KOPT-K1 (cell line): ENCODE measurements at regions not wholly inside any gene's neighbourhood (a gene's known extent, or its start where the extent isn't known, plus 50 kb on each side); places are given as distances from the start of the nearest gene placed in this dataset.
"Not testable (repeated sequence)": the region's sequence is repeated elsewhere in the genome, so short reads cannot be mapped to it uniquely, and the experiment has no call there.

Experiments used
- H3K27ac ChIP-seq: fragments of 200-600 bp; sonication (generic); 2 replicates; pipeline ENCODE4 v1.5.1; 2016; ENCODE audit warnings: antibody characterized with exemption, mild to moderate bottlenecking, low read depth, low read length; ENCODE audit not compliant: poor library complexity, severe bottlenecking
- H3K36me3 ChIP-seq: fragments of 200-600 bp; sonication (generic); 2 replicates; pipeline ENCODE4 v1.5.1; 2017; ENCODE audit warnings: antibody characterized with exemption, mild to moderate bottlenecking, low read length, moderate library complexity; ENCODE audit not compliant: insufficient read depth
- H3K9me3 ChIP-seq: fragments of 200-600 bp; sonication (generic); 2 replicates; pipeline ENCODE4 v1.5.1; 2017; ENCODE audit warnings: antibody characterized with exemption, low read length, mild to moderate bottlenecking; ENCODE audit not compliant: insufficient read depth, poor library complexity, severe bottlenecking

GRCh38 chr1:191405417-191405816 is 752.8 kb upstream of the RGS18 start:
- H3K27ac ChIP-seq = no peak overlapping the region
- H3K36me3 ChIP-seq = no peaks in the 10 kb centered on the region

GRCh38 chr1:191414981-191415640 is 743.2 kb upstream of the RGS18 start:
- Histone ChIP-seq H3K27ac (no peak overlapping the region), H3K9me3 (no peaks in the 10 kb centered on the region), H3K36me3 (no peaks in the 10 kb centered on the region)

More at GRCh38 chr1:191405417-191405816, 752.8 kb upstream of the RGS18 start:
- no peaks in the 10 kb centered on the region for H3K9me3 ChIP-seq

- Histone ChIP-seq H3K36me3 (no peaks in the 10 kb centered on the region), H3K9me3 (no peaks in the 10 kb centered on the region), H3K27ac (no peak overlapping the region)
These were observed 738.4 kb upstream of the RGS18 start for GRCh38 chr1:191419842-191420241.

- H3K9me3 ChIP-seq = no peaks in the 10 kb centered on the region
- H3K27ac ChIP-seq = no peak overlapping the region
- no peaks in the 10 kb centered on the region for H3K36me3 ChIP-seq
These were observed 730.7 kb upstream of the RGS18 start for GRCh38 chr1:191427593-191427992.

DNA sequence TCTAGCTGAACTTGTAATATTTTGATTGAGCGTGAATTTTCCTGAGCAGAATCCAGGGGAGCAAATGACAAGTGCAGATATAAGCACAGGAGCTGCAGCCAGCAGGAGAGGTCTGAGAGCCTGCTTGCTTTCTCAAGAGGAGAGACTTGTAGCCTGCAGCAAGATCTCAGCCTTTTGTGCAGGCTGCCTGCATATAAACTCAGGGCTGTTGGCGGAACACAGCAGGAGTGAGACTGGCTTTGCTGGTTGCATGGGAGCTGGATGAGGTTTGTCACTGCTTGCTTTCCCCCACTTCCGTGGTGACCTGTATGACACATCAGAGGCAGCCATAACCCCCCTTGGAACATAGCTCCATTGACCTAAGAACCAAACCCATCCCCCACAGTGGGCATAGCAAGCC is 725.4 kb upstream of the RGS18 start:
- Histone ChIP-seq H3K9me3 (no peaks in the 10 kb centered on the region), H3K27ac (no peak overlapping the region), H3K36me3 (no peaks in the 10 kb centered on the region)

GRCh38 chr1:191438979-191439378 is 719.3 kb upstream of the RGS18 start:
- H3K9me3 ChIP-seq = no peaks in the 10 kb centered on the region
- no peaks in the 10 kb centered on the region for H3K36me3 ChIP-seq
- no peak overlapping the region for H3K27ac ChIP-seq

- not testable (repeated sequence) for H3K36me3 ChIP-seq, H3K27ac ChIP-seq, H3K9me3 ChIP-seq
These were observed 710.0 kb upstream of the RGS18 start for GRCh38 chr1:191448279-191448678.

- no peaks in the 10 kb centered on the region for H3K9me3 ChIP-seq
- no peak overlapping the region for H3K27ac ChIP-seq
- no peaks in the 10 kb centered on the region for H3K36me3 ChIP-seq
These were observed 705.7 kb upstream of the RGS18 start for GRCh38 chr1:191452586-191452985.

- no peaks in the 10 kb centered on the region for H3K36me3 ChIP-seq
- H3K9me3 ChIP-seq = no peaks in the 10 kb centered on the region
- H3K27ac ChIP-seq = no peak overlapping the region
These were observed 704.8 kb upstream of the RGS18 start for GRCh38 chr1:191453487-191453886.

DNA sequence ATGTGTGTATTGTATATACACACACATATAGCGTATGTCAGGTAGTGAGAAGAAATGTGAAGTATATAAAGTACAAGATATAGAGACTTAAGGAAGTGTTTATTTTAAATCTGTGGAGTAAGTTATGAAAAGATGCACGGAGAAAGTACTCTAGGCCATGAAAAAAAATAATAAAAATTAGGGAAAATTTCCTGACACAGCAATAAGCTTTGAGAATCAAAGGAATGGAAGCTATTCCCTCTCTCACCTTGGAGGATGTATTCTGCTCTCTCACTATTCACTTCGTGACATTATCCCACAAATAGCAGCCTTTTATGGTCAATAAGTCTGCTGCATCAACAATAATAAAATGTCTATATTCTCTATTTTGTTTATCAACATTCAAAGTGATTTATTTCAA is 700.4 kb upstream of the RGS18 start:
- Histone ChIP-seq H3K36me3 (no peaks in the 10 kb centered on the region), H3K27ac (no peak overlapping the region), H3K9me3 (no peaks in the 10 kb centered on the region)

GRCh38 chr1:191460234-191460633 is 698.0 kb upstream of the RGS18 start:
- Histone ChIP-seq H3K27ac (no peak overlapping the region), H3K36me3 (no peaks in the 10 kb centered on the region), H3K9me3 (no peaks in the 10 kb centered on the region)

DNA sequence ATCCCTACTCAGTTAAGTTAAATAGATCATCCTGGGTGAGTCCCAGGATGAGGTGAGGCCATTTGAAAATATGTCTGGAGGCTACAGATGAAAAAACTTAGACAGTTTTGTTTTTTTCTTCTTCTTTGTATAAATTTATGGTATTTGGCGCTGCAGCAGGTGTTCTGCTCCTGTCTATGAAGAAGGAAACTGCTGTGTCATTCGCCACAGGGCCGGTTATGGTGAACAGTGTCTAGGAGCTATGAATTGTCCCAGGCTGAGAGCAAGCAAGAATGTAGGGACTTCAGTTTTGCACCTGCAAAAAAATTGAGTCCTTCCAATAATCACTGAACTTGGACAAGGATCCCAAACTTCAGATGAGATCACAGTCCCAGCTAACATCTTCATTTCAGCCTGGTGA is 674.3 kb upstream of the RGS18 start:
- H3K9me3 ChIP-seq = no peaks in the 10 kb centered on the region
- H3K36me3 ChIP-seq = no peaks in the 10 kb centered on the region
- no peak overlapping the region for H3K27ac ChIP-seq

DNA sequence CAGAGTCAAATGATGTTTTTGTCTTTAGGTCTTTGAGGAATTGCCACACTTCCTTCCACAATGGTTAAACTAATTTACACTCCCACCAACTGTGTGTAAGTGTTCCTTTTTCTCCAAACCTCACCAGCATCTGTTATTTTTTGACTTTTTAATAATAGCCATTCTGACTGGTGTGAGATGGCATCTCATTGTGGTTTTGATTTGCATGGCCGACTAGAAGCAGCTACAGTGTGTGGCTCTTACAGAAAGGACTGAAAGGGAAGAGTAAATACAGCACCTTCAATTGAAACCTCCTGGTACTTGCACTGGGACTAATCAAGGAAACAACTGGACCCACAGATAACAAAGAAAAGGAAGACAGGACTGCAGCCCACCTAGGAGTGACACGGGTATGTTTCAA is 668.0 kb upstream of the RGS18 start:
- Histone ChIP-seq H3K36me3 (no peaks in the 10 kb centered on the region), H3K27ac (no peak overlapping the region), H3K9me3 (no peaks in the 10 kb centered on the region)

- H3K9me3 ChIP-seq = no peaks in the 10 kb centered on the region
- H3K27ac ChIP-seq = no peak overlapping the region
- H3K36me3 ChIP-seq = no peaks in the 10 kb centered on the region
These were observed 663.2 kb upstream of the RGS18 start for GRCh38 chr1:191495040-191495439.

- no peaks in the 10 kb centered on the region for H3K36me3 ChIP-seq
- no peak overlapping the region for H3K27ac ChIP-seq
These were observed 659.9 kb upstream of the RGS18 start for GRCh38 chr1:191498318-191498717.

DNA sequence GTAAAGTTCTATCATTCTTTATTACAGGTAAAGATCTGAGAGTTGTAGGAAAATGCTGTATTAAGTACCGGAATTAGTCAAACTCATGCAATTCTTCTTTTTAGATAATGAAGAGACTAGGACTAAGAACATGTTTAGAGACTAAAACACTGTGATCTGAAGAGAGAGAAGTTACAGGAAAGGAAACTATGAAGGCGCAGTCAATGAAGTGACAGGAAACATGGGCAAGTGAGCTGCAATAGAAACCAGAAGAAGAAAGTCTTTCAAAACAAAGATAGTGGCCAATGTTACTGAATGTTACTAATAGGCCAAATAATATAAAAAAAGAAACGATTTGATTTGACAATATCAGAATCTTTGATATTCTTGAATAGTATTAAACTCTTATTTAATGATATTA is 659.4 kb upstream of the RGS18 start:
- Histone ChIP-seq H3K9me3 (no peaks in the 10 kb centered on the region), H3K36me3 (no peaks in the 10 kb centered on the region), H3K27ac (no peak overlapping the region)

More at GRCh38 chr1:191498318-191498717, 659.9 kb upstream of the RGS18 start:
- no peaks in the 10 kb centered on the region for H3K9me3 ChIP-seq
